Testis (tissue), 2 donors: ENCODE measurements at regions not wholly inside any gene's neighbourhood (a gene's known extent, or its start where the extent isn't known, plus 50 kb on each side); places are given as distances from the start of the nearest gene placed in this dataset.

Source experiments
- CTCF ChIP-seq, 3 experiments: fragments of 450-650 bp in 2 of 3; fragments of 200-600 bp in 1 of 3; sonication (generic) in 1 of 3; IDR thresholded peaks; one replicate each; pipeline ENCODE4 v1.5.1; 2016 to 2019; ENCODE audit warnings: antibody characterized with exemption in 3 of 3, mild to moderate bottlenecking in 2 of 3, moderate library complexity in 1 of 3
- POLR2A ChIP-seq: fragments of 450-650 bp; IDR thresholded peaks from one replicate; pipeline ENCODE4 v1.6.1; 2017; ENCODE audit warnings: antibody characterized with exemption, mild to moderate bottlenecking, moderate library complexity

GRCh38 chr13:86882835-86883234 lies 788.3 kb upstream of the SLITRK5 start:
- TF ChIP-seq CTCF (IDR thresholded peaks at IDR 0.05) (no peak), POLR2A (no peak)
